Neutrophil (primary cell): ENCODE measurements at regions not wholly inside any gene's neighbourhood (a gene's known extent, or its start where the extent isn't known, plus 50 kb on each side); places are given as distances from the start of the nearest gene placed in this dataset.

Experiments used
- H3K27ac ChIP-seq: fragments of 200-600 bp; sonication (generic); 2 replicates; pipeline ENCODE4 v1.5.1; 2016; ENCODE audit warnings: mild to moderate bottlenecking, moderate library complexity
- H3K27me3 ChIP-seq: fragments of 200-600 bp; sonication (generic); 2 replicates; pipeline ENCODE4 v1.6.0; 2016; ENCODE audit warnings: mild to moderate bottlenecking
- H3K36me3 ChIP-seq: fragments of 200-600 bp; sonication (generic); 2 replicates; pipeline ENCODE4 v1.5.1; 2017
- H3K4me1 ChIP-seq, 2 experiments: fragments of 200-600 bp in 1 of 2; sonication (generic) in 1 of 2; 1 replicate in 1 of 2; 2 replicates in 1 of 2; pipeline versions ENCODE4 v1.5.1 to v1.6.1; 2013 to 2016; ENCODE audit warnings: low read depth in 1 of 2, low read length in 1 of 2, mild to moderate bottlenecking in 1 of 2, moderate library complexity in 1 of 2; ENCODE audit not compliant: control insufficient read depth in 1 of 2, insufficient read depth in 1 of 2
- H3K4me3 ChIP-seq, 2 experiments: fragments of 200-600 bp in 1 of 2; sonication (generic) in 1 of 2; 1 replicate in 1 of 2; 2 replicates in 1 of 2; pipeline ENCODE4 v1.5.1; 2013 to 2016; ENCODE audit warnings: low read depth in 1 of 2, low read length in 1 of 2, mild to moderate bottlenecking in 1 of 2, moderate library complexity in 1 of 2
- H3K9me3 ChIP-seq: fragments of 200-600 bp; sonication (generic); 2 replicates; pipeline ENCODE4 v1.5.1; 2016
- CTCF ChIP-seq: fragments of 200-600 bp; sonication (generic); IDR thresholded peaks from 2 replicates; pipeline ENCODE4 v1.5.1; 2016; ENCODE audit warnings: antibody characterized with exemption

GRCh38 chr7:155871211-155871610 lies 58.9 kb upstream of the SHH start:
- H3K36me3 ChIP-seq, result no peaks in the 10 kb centered on the region
- H3K27ac ChIP-seq, result no peak overlapping the region
- no peaks in the 10 kb centered on the region for H3K4me1 ChIP-seq
- TF ChIP-seq CTCF, result no peak
- no peaks in the 10 kb centered on the region for H3K9me3 ChIP-seq
- peaks cover 15% of the 10 kb centered on the region for H3K27me3 ChIP-seq
- no peak overlapping the region for H3K4me3 ChIP-seq

- no peaks in the 10 kb centered on the region for H3K9me3 ChIP-seq
- H3K36me3 ChIP-seq, result no peaks in the 10 kb centered on the region
Measured at GRCh38 chr7:155870334-155871180, 58.3 kb upstream of the SHH start.

GRCh38 chr7:155869784-155870076 lies 57.5 kb upstream of the SHH start:
- no peak for TF ChIP-seq CTCF
- Histone ChIP-seq H3K36me3 (no peaks in the 10 kb centered on the region), H3K27ac (no peak overlapping the region), H3K4me3 (no peak overlapping the region), H3K9me3 (no peaks in the 10 kb centered on the region), H3K27me3 (peaks cover 6% of the 10 kb centered on the region), H3K4me1 (no peaks in the 10 kb centered on the region)

More at GRCh38 chr7:155870334-155871180, 58.3 kb upstream of the SHH start:
- Histone ChIP-seq H3K27ac (no peak overlapping the region), H3K27me3 (peaks cover 10% of the 10 kb centered on the region), H3K4me3 (no peak overlapping the region), H3K4me1 (no peaks in the 10 kb centered on the region)
- no peak for TF ChIP-seq CTCF

GRCh38 chr7:155868955-155869783 lies 56.9 kb upstream of the SHH start:
- Histone ChIP-seq H3K36me3 (no peaks in the 10 kb centered on the region), H3K9me3 (no peaks in the 10 kb centered on the region), H3K4me3 (no peak overlapping the region), H3K4me1 (no peaks in the 10 kb centered on the region), H3K27ac (no peak overlapping the region), H3K27me3 (peaks cover 3% of the 10 kb centered on the region)
- no peak for TF ChIP-seq CTCF

GRCh38 chr7:155867734-155868400 lies 55.6 kb upstream of the SHH start:
- Histone ChIP-seq H3K4me3 (no peak overlapping the region), H3K36me3 (no peaks in the 10 kb centered on the region), H3K27ac (no peak overlapping the region)

More at GRCh38 chr7:155867734-155868400, 55.6 kb upstream of the SHH start:
- Histone ChIP-seq H3K9me3 (no peaks in the 10 kb centered on the region), H3K27me3 (no peaks in the 10 kb centered on the region), H3K4me1 (no peaks in the 10 kb centered on the region)
- TF ChIP-seq CTCF, result no peak
